ENCODE measurements at regions not wholly inside any gene's neighbourhood (a gene's known extent, or its start where the extent isn't known, plus 50 kb on each side); places are given as distances from the start of the nearest gene placed in this dataset.
A peak's percentile ranks its signal among the peaks of the same experiment; 100 is the strongest.

GRCh38 chr3:124396339-124396950, 333.8 kb upstream of the UMPS start:
- Histone ChIP-seq H3K4me1 (ENCODE audit: control insufficient read depth in 1 of 2, low read depth in 2 of 2) (peaks cover 13 to 43% of the 10 kb centered on the region in 2 donors), H3K27me3 (replicated peaks; ENCODE audit: insufficient read depth) (no peaks in the 10 kb centered on the region), H3K36me3 (peaks cover 28% of the 10 kb centered on the region), H3K4me3 (no peak overlapping the region), H3K27ac (peak overlapping the region; percentile 22 to 42), H3K9me3 (no peaks in the 10 kb centered on the region)
- ATAC-seq (ENCODE audit: insufficient number of reproducible peaks, low FRiP score, low read depth), result no peak
- TF ChIP-seq CTCF (IDR thresholded peaks at IDR 0.05), result no peak
- no peak for DNase-seq (ENCODE audit: low spot score)

- ATAC-seq (ENCODE audit: insufficient number of reproducible peaks, low FRiP score, low read depth) (no peak), DNase-seq (ENCODE audit: low spot score) (no peak)
- Histone ChIP-seq H3K36me3 (peaks cover 30% of the 10 kb centered on the region), H3K4me3 (no peak overlapping the region), H3K27ac (peak overlapping the region; percentile 36 to 42), H3K4me1 (ENCODE audit: control insufficient read depth in 1 of 2, low read depth in 2 of 2) (peaks cover 13 to 46% of the 10 kb centered on the region in 2 donors), H3K27me3 (replicated peaks; ENCODE audit: insufficient read depth) (no peaks in the 10 kb centered on the region), H3K9me3 (no peaks in the 10 kb centered on the region)
- no peak for TF ChIP-seq CTCF (IDR thresholded peaks at IDR 0.05)
Measured at GRCh38 chr3:124397088-124397487, 333.2 kb upstream of the UMPS start.

- peaks cover 13 to 46% of the 10 kb centered on the region in 2 donors for H3K4me1 ChIP-seq (ENCODE audit: control insufficient read depth in 1 of 2, low read depth in 2 of 2)
- ATAC-seq (ENCODE audit: insufficient number of reproducible peaks, low FRiP score, low read depth), result no peak
Measured at GRCh38 chr3:124398594-124398993, 331.7 kb upstream of the UMPS start.

GRCh38 chr3:124401843-124402242, 328.4 kb upstream of the UMPS start:
- ATAC-seq (ENCODE audit: insufficient number of reproducible peaks, low FRiP score, low read depth) (no peak), DNase-seq (ENCODE audit: low spot score) (no peak)
- H3K27me3 ChIP-seq (replicated peaks; ENCODE audit: insufficient read depth), result no peaks in the 10 kb centered on the region
- TF ChIP-seq CTCF (IDR thresholded peaks at IDR 0.05), result no peak
- H3K4me3 ChIP-seq, result no peak overlapping the region
- H3K9me3 ChIP-seq, result no peaks in the 10 kb centered on the region
- no peak overlapping the region for H3K27ac ChIP-seq
- H3K4me1 ChIP-seq (ENCODE audit: control insufficient read depth in 1 of 2, low read depth in 2 of 2), result peaks cover 0 to 26% of the 10 kb centered on the region in 2 donors
- peaks cover 32% of the 10 kb centered on the region for H3K36me3 ChIP-seq

More at GRCh38 chr3:124398594-124398993, 331.7 kb upstream of the UMPS start:
- no peak for TF ChIP-seq CTCF (IDR thresholded peaks at IDR 0.05)
- no peak for DNase-seq (ENCODE audit: low spot score)
- Histone ChIP-seq H3K27me3 (replicated peaks; ENCODE audit: insufficient read depth) (no peaks in the 10 kb centered on the region), H3K27ac (peak overlapping the region; percentile 36 to 42), H3K36me3 (peaks cover 31% of the 10 kb centered on the region), H3K9me3 (no peaks in the 10 kb centered on the region), H3K4me3 (no peak overlapping the region)

- ATAC-seq (ENCODE audit: insufficient number of reproducible peaks, low FRiP score, low read depth) (no peak), DNase-seq (ENCODE audit: low spot score) (no peak)
- peaks cover 0 to 16% of the 10 kb centered on the region in 2 donors for H3K4me1 ChIP-seq (ENCODE audit: control insufficient read depth in 1 of 2, low read depth in 2 of 2)
- H3K4me3 ChIP-seq, result no peak overlapping the region
- TF ChIP-seq CTCF (IDR thresholded peaks at IDR 0.05), result no peak
- no peak overlapping the region for H3K27ac ChIP-seq
- no peaks in the 10 kb centered on the region for H3K9me3 ChIP-seq
- H3K36me3 ChIP-seq, result peaks cover 27% of the 10 kb centered on the region
- H3K27me3 ChIP-seq (replicated peaks; ENCODE audit: insufficient read depth), result no peaks in the 10 kb centered on the region
Measured at GRCh38 chr3:124402791-124403190, 327.5 kb upstream of the UMPS start.
